Transverse colon (tissue), 4 donors: ENCODE measurements at regions not wholly inside any gene's neighbourhood (a gene's known extent, or its start where the extent isn't known, plus 50 kb on each side); places are given as distances from the start of the nearest gene placed in this dataset.

Experiments
- DNase-seq: peaks from one replicate; pipeline ENCODE4 v3.0.0-alpha.2; 2019
- H3K27ac ChIP-seq, 4 donors: fragments of 200-600 bp; sonication (generic); 2 replicates each; pipeline ENCODE4 v1.5.1; 2016 to 2018; ENCODE audit warnings: inconsistent platforms in 4 of 4
- H3K27me3 ChIP-seq: fragments of 200-600 bp; sonication (generic); 2 replicates; pipeline ENCODE4 v1.5.1; 2017; ENCODE audit warnings: inconsistent platforms
- H3K36me3 ChIP-seq, 4 donors: fragments of 200-600 bp; sonication (generic); 2 replicates each; pipeline ENCODE4 v1.5.1; 2017 to 2019; ENCODE audit warnings: inconsistent platforms in 4 of 4
- H3K4me1 ChIP-seq, 4 donors: fragments of 200-600 bp; sonication (generic); 2 replicates each; pipeline ENCODE4 v1.5.1; 2017 to 2020; ENCODE audit warnings: inconsistent platforms in 4 of 4
- H3K4me3 ChIP-seq, 4 donors: fragments of 200-600 bp; sonication (generic); 1 replicate in 1 of 4; 2 replicates in 3 of 4; pipeline versions ENCODE4 v1.5.1 to v1.6.1; 2017 to 2019; ENCODE audit warnings: inconsistent platforms in 4 of 4
- H3K9me3 ChIP-seq, 2 donors: fragments of 200-600 bp; sonication (generic); 2 replicates each; pipeline ENCODE4 v1.5.1; 2017 to 2019; ENCODE audit warnings: inconsistent platforms in 2 of 2
- CTCF ChIP-seq, 5 experiments: fragments of 200-600 bp in 3 of 5; fragments of 450-650 bp in 2 of 5; sonication (generic) in 3 of 5; IDR thresholded peaks; 1 replicate in 2 of 5; 2 replicates in 3 of 5; pipeline ENCODE4 v1.5.1; 2016 to 2017; ENCODE audit warnings: antibody characterized with exemption in 5 of 5, inconsistent platforms in 3 of 5, mild to moderate bottlenecking in 2 of 5, moderate library complexity in 1 of 5
- EP300 ChIP-seq: sonication (generic); formaldehyde crosslinking; IDR thresholded peaks from one replicate; pipeline ENCODE4 v1.6.1; 2017; ENCODE audit warnings: antibody characterized with exemption, low read depth
- POLR2A ChIP-seq: fragments of 450-650 bp; IDR thresholded peaks from one replicate; pipeline ENCODE4 v1.6.1; 2016; ENCODE audit warnings: antibody characterized with exemption, mild to moderate bottlenecking, moderate library complexity
- POLR2AphosphoS5 ChIP-seq, 3 donors: sonication (generic); formaldehyde crosslinking; IDR thresholded peaks; one replicate each; pipeline ENCODE4 v1.6.1; 2016; ENCODE audit warnings: antibody characterized with exemption in 3 of 3
- WGBS, 2 donors: methylation state at CpG; one replicate each; pipeline ENCODE4 v1.1.5; 2018; ENCODE audit warnings: low coverage in 1 of 2; 5-methylcytosine and 5-hydroxymethylcytosine counted together
- in situ Hi-C, 4 donors: fragments of 200-750 bp; cut with MboI; loops; one replicate each; pipeline versions ENCODE4 v1.15.0 to v1.15.1; 2017; ENCODE audit warnings: low sequenced_read_pairs in 3 of 4, low pct_ligation_motif_present in 1 of 4, low pct_unique_long_range_greater_than_20kb in 1 of 4
- intact Hi-C: fragments of 100-400 bp; cut with DNase I; formaldehyde crosslinking; loops from one replicate; pipeline ENCODE4 v1.15.1; 2023; ENCODE audit warnings: low total_unique reads

DNA sequence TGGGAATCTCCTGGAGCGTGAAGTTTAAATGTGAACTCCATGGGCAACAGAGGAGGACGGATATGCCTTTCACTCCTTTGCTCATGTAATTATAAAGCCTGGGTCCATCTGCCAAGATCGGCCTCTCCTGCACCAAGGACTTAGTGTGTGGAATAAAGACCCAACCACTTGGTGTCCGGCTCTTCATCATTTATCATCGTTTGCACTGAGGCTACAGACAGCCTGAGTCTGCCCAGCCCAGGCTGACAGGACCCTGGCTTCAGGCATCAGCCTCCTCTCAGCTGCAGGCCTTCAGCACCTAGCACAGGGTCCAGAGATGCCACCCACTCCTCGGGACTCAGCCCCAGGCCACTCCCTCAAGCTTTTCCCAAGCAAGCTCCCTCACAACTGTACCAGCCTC, 206.8 kb upstream of the IPO5 start:
- 84 to 85% methylated on average over 2 to 6 of the region's 6 CpGs for whole genome bisulfite sequencing, 2 donors
- no peaks in the 10 kb centered on the region for H3K9me3 ChIP-seq
- TF ChIP-seq EP300 (no peak), POLR2AphosphoS5 (IDR thresholded peaks at IDR 0.05) (no peak), POLR2A (no peak), CTCF (IDR thresholded peaks at IDR 0.05) (no peak)
- in situ Hi-C loops (no loop called here), intact Hi-C loops (no loop called here)
- no peaks in the 10 kb centered on the region for H3K4me1 ChIP-seq
- no peaks in the 10 kb centered on the region for H3K27me3 ChIP-seq
- no peak overlapping the region for H3K27ac ChIP-seq
- no peak overlapping the region for H3K4me3 ChIP-seq
- no peak for DNase-seq
- no peaks in the 10 kb centered on the region for H3K36me3 ChIP-seq

DNA sequence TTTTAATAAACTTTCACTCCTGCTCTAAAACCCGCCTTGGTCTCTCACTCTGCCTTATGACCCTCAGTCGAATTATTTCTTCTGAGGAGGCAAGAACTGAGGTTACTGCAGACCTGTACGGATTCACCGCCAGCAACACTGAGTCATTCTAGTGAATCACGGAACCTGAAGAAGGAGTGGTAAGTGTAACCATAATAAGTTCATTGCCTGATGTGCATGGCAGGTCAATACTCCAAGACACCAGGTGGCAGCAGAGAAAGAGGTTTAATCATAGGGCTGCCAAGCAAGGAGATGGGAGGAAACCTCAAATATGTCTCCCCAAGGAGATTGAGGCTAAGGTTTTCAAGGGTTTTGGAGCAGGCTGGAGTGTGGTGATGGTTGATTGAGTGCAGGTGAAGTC, 204.3 kb upstream of the IPO5 start:
- Histone ChIP-seq H3K4me1 (no peaks in the 10 kb centered on the region), H3K27ac (no peak overlapping the region), H3K4me3 (no peak overlapping the region), H3K36me3 (no peaks in the 10 kb centered on the region), H3K27me3 (peaks cover under 1% of the 10 kb centered on the region), H3K9me3 (no peaks in the 10 kb centered on the region)
- DNase-seq, result no peak
- WGBS, 2 donors, result 83 to 88% methylated on average over 4 to 5 of the region's 5 CpGs
- TF ChIP-seq POLR2AphosphoS5 (IDR thresholded peaks at IDR 0.05) (no peak), POLR2A (no peak), EP300 (no peak), CTCF (IDR thresholded peaks at IDR 0.05) (no peak)
- intact Hi-C loops, result no loop called here
- in situ Hi-C loops, result no loop called here

GRCh38 chr13:97751477-97751876, 202.0 kb upstream of the IPO5 start:
- H3K27ac ChIP-seq, result no peak overlapping the region
- H3K9me3 ChIP-seq, result no peaks in the 10 kb centered on the region
- DNase-seq, result no peak
- H3K36me3 ChIP-seq, result no peaks in the 10 kb centered on the region
- TF ChIP-seq CTCF (IDR thresholded peaks at IDR 0.05), result no peak
- TF ChIP-seq EP300, result no peak
- TF ChIP-seq POLR2A, result no peak
- TF ChIP-seq POLR2AphosphoS5 (IDR thresholded peaks at IDR 0.05), result no peak
- H3K4me3 ChIP-seq, result no peak overlapping the region
- peaks cover 2% of the 10 kb centered on the region for H3K27me3 ChIP-seq
- intact Hi-C loops (no loop called here), in situ Hi-C loops (no loop called here)
- H3K4me1 ChIP-seq, result no peaks in the 10 kb centered on the region

- TF ChIP-seq EP300 (no peak), CTCF (IDR thresholded peaks at IDR 0.05) (no peak), POLR2AphosphoS5 (IDR thresholded peaks at IDR 0.05) (no peak), POLR2A (no peak)
- no peaks in the 10 kb centered on the region for H3K4me1 ChIP-seq
- no peak for DNase-seq
- in situ Hi-C loops, result no loop called here
- WGBS, 2 donors, result 64 to 77% methylated on average over 4 to 7 of the region's 7 CpGs
- no peak overlapping the region for H3K27ac ChIP-seq
- intact Hi-C loops, result no loop called here
- H3K27me3 ChIP-seq, result peaks cover 2% of the 10 kb centered on the region
- H3K36me3 ChIP-seq, result no peaks in the 10 kb centered on the region
- H3K9me3 ChIP-seq, result no peaks in the 10 kb centered on the region
- H3K4me3 ChIP-seq, result no peak overlapping the region
Observed at GRCh38 chr13:97752961-97753668, 200.4 kb upstream of the IPO5 start.
